WTC11 (cell line): ENCODE measurements at regions not wholly inside any gene's neighbourhood (a gene's known extent, or its start where the extent isn't known, plus 50 kb on each side); places are given as distances from the start of the nearest gene placed in this dataset.

Source experiments
- CBFB ChIP-seq: sonication (generic); formaldehyde crosslinking; IDR thresholded peaks from 2 replicates; pipeline ENCODE4 v1.8.1; 2022; ENCODE audit warnings: mild to moderate bottlenecking, low read depth, missing genetic modification reagents
- CTCF ChIP-seq: fragments of 200-600 bp; IDR thresholded peaks from 2 replicates; pipeline ENCODE4 v1.8.0; 2022; ENCODE audit warnings: antibody characterized with exemption
- FOXJ3 ChIP-seq: sonication (generic); formaldehyde crosslinking; IDR thresholded peaks from 2 replicates; pipeline ENCODE4 v1.9.0; 2021; ENCODE audit warnings: missing genetic modification reagents, mild to moderate bottlenecking, borderline replicate concordance
- HMGXB4 ChIP-seq: sonication (generic); formaldehyde crosslinking; IDR thresholded peaks from 2 replicates; pipeline ENCODE4 v1.8.1; 2023; ENCODE audit warnings: mild to moderate bottlenecking, moderate library complexity, missing genetic modification reagents
- NFE2L1 ChIP-seq: sonication (generic); formaldehyde crosslinking; IDR thresholded peaks from 2 replicates; pipeline ENCODE4 v1.8.1; 2023; ENCODE audit warnings: missing genetic modification reagents
- SMAD3 ChIP-seq: sonication (generic); formaldehyde crosslinking; IDR thresholded peaks from 2 replicates; pipeline ENCODE4 v1.8.0; 2022; ENCODE audit warnings: missing genetic modification reagents, mild to moderate bottlenecking, borderline replicate concordance
- ZNF263 ChIP-seq: sonication (generic); formaldehyde crosslinking; IDR thresholded peaks from 2 replicates; pipeline ENCODE4 v1.8.1; 2022; ENCODE audit warnings: low read depth, mild to moderate bottlenecking, moderate library complexity, missing genetic modification reagents

- TF ChIP-seq CTCF, result no peak
- no peak for TF ChIP-seq ZNF263 (CRISPR knock-in tag)
- no peak for TF ChIP-seq FOXJ3 (CRISPR knock-in tag)
- no peak for TF ChIP-seq NFE2L1
- no peak for TF ChIP-seq HMGXB4
- no peak for TF ChIP-seq CBFB (CRISPR knock-in tag)
- TF ChIP-seq SMAD3 (CRISPR knock-in tag), result no peak
Measured at GRCh38 chr6:6972456-6972855, 135.3 kb upstream of the RREB1 start.
